GM18858 (cell line): ENCODE measurements at regions not wholly inside any gene's neighbourhood (a gene's known extent, or its start where the extent isn't known, plus 50 kb on each side); places are given as distances from the start of the nearest gene placed in this dataset.

Source experiments
- ATAC-seq: cut with Tn5 transposase; IDR thresholded peaks from one replicate; pipeline ENCODE4 v1.9.1; 2021; ENCODE audit not compliant: unreplicated experiment

GRCh38 chr6:167672738-167673137 is 154.0 kb upstream of the AFDN start:
- ATAC-seq: no peak

- no peak for ATAC-seq
Measured at GRCh38 chr6:167673946-167674345, 152.8 kb upstream of the AFDN start.

- ATAC-seq: no peak
Measured at GRCh38 chr6:167674486-167674885, 152.2 kb upstream of the AFDN start.

GRCh38 chr6:167676000-167676665 is 150.6 kb upstream of the AFDN start:
- ATAC-seq: no peak

GRCh38 chr6:167676666-167677421 is 149.9 kb upstream of the AFDN start:
- no peak for ATAC-seq

- ATAC-seq: no peak
Measured at GRCh38 chr6:167677422-167677789, 149.3 kb upstream of the AFDN start.

GRCh38 chr6:167678102-167679101 is 148.3 kb upstream of the AFDN start:
- no peak for ATAC-seq

GRCh38 chr6:167679122-167679736 is 147.5 kb upstream of the AFDN start:
- ATAC-seq: no peak

- no peak for ATAC-seq
Measured at GRCh38 chr6:167679790-167680604, 146.7 kb upstream of the AFDN start.

GRCh38 chr6:167680605-167681149 is 146.0 kb upstream of the AFDN start:
- ATAC-seq: no peak

GRCh38 chr6:167682125-167682524 is 144.6 kb upstream of the AFDN start:
- no peak for ATAC-seq

- ATAC-seq: no peak
Measured at GRCh38 chr6:167682546-167683027, 144.1 kb upstream of the AFDN start.

GRCh38 chr6:167683028-167683862 is 143.5 kb upstream of the AFDN start:
- ATAC-seq: no peak

- ATAC-seq: no peak
Measured at GRCh38 chr6:167684276-167685104, 142.2 kb upstream of the AFDN start.

- ATAC-seq: no peak
Measured at GRCh38 chr6:167685654-167686053, 141.1 kb upstream of the AFDN start.

- no peak for ATAC-seq
Measured at GRCh38 chr6:167686204-167686893, 140.4 kb upstream of the AFDN start.

- no peak for ATAC-seq
Measured at GRCh38 chr6:167687116-167687725, 139.5 kb upstream of the AFDN start.
